ENCODE measurements at regions not wholly inside any gene's neighbourhood (a gene's known extent, or its start where the extent isn't known, plus 50 kb on each side); places are given as distances from the start of the nearest gene placed in this dataset.

DNA sequence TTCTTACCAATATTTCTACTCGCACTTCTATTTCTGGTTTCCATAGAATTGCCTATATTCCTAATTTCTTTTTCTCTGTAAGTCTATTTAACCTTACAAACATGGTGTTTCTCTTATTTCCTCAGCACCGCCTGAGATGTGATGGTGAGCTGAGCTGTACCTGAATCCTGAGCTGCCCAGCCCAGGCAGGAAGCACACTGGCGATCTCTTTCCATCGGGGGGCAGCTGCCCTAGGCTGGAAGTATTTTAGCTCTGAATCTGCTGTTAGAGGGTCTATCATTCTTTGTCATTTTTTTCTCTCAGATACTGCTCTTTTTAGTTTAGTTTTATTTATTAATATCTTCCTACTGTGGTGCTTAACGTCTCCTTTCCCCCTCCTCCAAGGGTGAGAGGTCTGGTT is 173.4 kb upstream of the SLC35B3 start:
- TF ChIP-seq, protein P1, sequence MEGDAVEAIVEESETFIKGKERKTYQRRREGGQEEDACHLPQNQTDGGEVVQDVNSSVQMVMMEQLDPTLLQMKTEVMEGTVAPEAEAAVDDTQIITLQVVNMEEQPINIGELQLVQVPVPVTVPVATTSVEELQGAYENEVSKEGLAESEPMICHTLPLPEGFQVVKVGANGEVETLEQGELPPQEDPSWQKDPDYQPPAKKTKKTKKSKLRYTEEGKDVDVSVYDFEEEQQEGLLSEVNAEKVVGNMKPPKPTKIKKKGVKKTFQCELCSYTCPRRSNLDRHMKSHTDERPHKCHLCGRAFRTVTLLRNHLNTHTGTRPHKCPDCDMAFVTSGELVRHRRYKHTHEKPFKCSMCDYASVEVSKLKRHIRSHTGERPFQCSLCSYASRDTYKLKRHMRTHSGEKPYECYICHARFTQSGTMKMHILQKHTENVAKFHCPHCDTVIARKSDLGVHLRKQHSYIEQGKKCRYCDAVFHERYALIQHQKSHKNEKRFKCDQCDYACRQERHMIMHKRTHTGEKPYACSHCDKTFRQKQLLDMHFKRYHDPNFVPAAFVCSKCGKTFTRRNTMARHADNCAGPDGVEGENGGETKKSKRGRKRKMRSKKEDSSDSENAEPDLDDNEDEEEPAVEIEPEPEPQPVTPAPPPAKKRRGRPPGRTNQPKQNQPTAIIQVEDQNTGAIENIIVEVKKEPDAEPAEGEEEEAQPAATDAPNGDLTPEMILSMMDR (conservative IDR thresholded peaks at IDR 0.05; ENCODE audit: low read depth, low read length), result no peak
- no peak for TF ChIP-seq CEBPB (IDR thresholded peaks at IDR 0.05; ENCODE audit: low read depth, low read length)
- TF ChIP-seq POLR2A (IDR thresholded peaks at IDR 0.05; ENCODE audit: low read depth, low read length), result no peak
- TF ChIP-seq MAZ (IDR thresholded peaks at IDR 0.05; ENCODE audit: borderline replicate concordance, low read depth, low read length), result no peak
- no peak for TF ChIP-seq SMC3 (IDR thresholded peaks at IDR 0.05; ENCODE audit: low read depth, low read length)
- TF ChIP-seq, protein P2, sequence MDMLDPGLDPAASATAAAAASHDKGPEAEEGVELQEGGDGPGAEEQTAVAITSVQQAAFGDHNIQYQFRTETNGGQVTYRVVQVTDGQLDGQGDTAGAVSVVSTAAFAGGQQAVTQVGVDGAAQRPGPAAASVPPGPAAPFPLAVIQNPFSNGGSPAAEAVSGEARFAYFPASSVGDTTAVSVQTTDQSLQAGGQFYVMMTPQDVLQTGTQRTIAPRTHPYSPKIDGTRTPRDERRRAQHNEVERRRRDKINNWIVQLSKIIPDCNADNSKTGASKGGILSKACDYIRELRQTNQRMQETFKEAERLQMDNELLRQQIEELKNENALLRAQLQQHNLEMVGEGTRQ (IDR thresholded peaks at IDR 0.05; ENCODE audit: low read depth, low read length), result no peak
- TF ChIP-seq CHD1 (IDR thresholded peaks at IDR 0.05; ENCODE audit: low read depth, low read length), result no peak
- no peak for TF ChIP-seq BHLHE40 (IDR thresholded peaks at IDR 0.05; ENCODE audit: low read depth, low read length)
